ENCODE measurements at regions not wholly inside any gene's neighbourhood (a gene's known extent, or its start where the extent isn't known, plus 50 kb on each side); places are given as distances from the start of the nearest gene placed in this dataset.

GRCh38 chr3:193873426-193874201 is 262.3 kb upstream of the HES1 start:
- Histone ChIP-seq H3K4me3 (no peak overlapping the region), H3K9me3 (no peaks in the 10 kb centered on the region), H3K27ac (peak overlapping the region; percentile 45 to 72 (median 60)), H3K27me3 (peaks cover 0 to 14% (median 0%) of the 10 kb centered on the region in 3 donors), H3K4me1 (peaks cover 15 to 47% (median 29%) of the 10 kb centered on the region in 4 donors), H3K36me3 (no peaks in the 10 kb centered on the region)
- WGBS, 5 donors = 68 to 85% (median 80%) methylated on average over 8 of the region's 8 CpGs
- no peak for TF ChIP-seq CTCF (IDR thresholded peaks at IDR 0.05)
- no peak for DNase-seq
- intact Hi-C loops (cut with DNase I; ENCODE audit: low total_unique reads) = no loop called here

GRCh38 chr3:193874512-193874911 is 261.4 kb upstream of the HES1 start:
- TF ChIP-seq POLR2AphosphoS5 (IDR thresholded peaks at IDR 0.05) (no peak), POLR2A (IDR thresholded peaks at IDR 0.05) (no peak), EP300 (IDR thresholded peaks at IDR 0.05) (no peak), CTCF (IDR thresholded peaks at IDR 0.05) (no peak)
- intact Hi-C loops (cut with DNase I; ENCODE audit: low total_unique reads) = no loop called here
- WGBS, 5 donors = 78 to 93% (median 89%) methylated on average over 7 of the region's 7 CpGs
- no peaks in the 10 kb centered on the region for H3K9me3 ChIP-seq
- no peaks in the 10 kb centered on the region for H3K36me3 ChIP-seq
- H3K4me1 ChIP-seq = peaks cover 13 to 47% (median 25%) of the 10 kb centered on the region in 4 donors
- H3K27me3 ChIP-seq = peaks cover 0 to 10% (median 0%) of the 10 kb centered on the region in 3 donors
- no peak overlapping the region for H3K27ac ChIP-seq
- DNase-seq = no peak
- no peak overlapping the region for H3K4me3 ChIP-seq

GRCh38 chr3:193874997-193875593 is 260.9 kb upstream of the HES1 start:
- no peak overlapping the region for H3K4me3 ChIP-seq
- H3K36me3 ChIP-seq = no peaks in the 10 kb centered on the region
- TF ChIP-seq POLR2A (IDR thresholded peaks at IDR 0.05) = no peak
- no peak for TF ChIP-seq POLR2AphosphoS5 (IDR thresholded peaks at IDR 0.05)
- no peak for TF ChIP-seq CTCF (IDR thresholded peaks at IDR 0.05)
- no peak for TF ChIP-seq EP300 (IDR thresholded peaks at IDR 0.05)
- H3K9me3 ChIP-seq = no peaks in the 10 kb centered on the region
- no peak for DNase-seq
- 65 to 79% (median 75%) methylated on average over 5 of the region's 5 CpGs for WGBS, 5 donors
- intact Hi-C loops (cut with DNase I; ENCODE audit: low total_unique reads) = no loop called here
- H3K27ac ChIP-seq = no peak overlapping the region
- H3K4me1 ChIP-seq = peaks cover 11 to 44% (median 21%) of the 10 kb centered on the region in 4 donors
- peaks cover 0 to 4% (median 0%) of the 10 kb centered on the region in 3 donors for H3K27me3 ChIP-seq

- H3K4me3 ChIP-seq = no peak overlapping the region
- 47 to 78% (median 68%) methylated on average over 4 to 5 of the region's 5 CpGs for WGBS, 5 donors
- no peaks in the 10 kb centered on the region for H3K27me3 ChIP-seq
- DNase-seq = no peak
- peaks cover 4 to 40% (median 20%) of the 10 kb centered on the region in 4 donors for H3K4me1 ChIP-seq
- no peaks in the 10 kb centered on the region for H3K36me3 ChIP-seq
- intact Hi-C loops (cut with DNase I; ENCODE audit: low total_unique reads) = no loop called here
- H3K9me3 ChIP-seq = no peaks in the 10 kb centered on the region
- no peak for TF ChIP-seq EP300 (IDR thresholded peaks at IDR 0.05)
- no peak for TF ChIP-seq POLR2AphosphoS5 (IDR thresholded peaks at IDR 0.05)
- H3K27ac ChIP-seq = no peak overlapping the region
Observed at GRCh38 chr3:193875601-193876321, 260.2 kb upstream of the HES1 start.

Data from stomach (tissue), 8 donors.